NOMO-1 (cell line): ENCODE measurements at regions not wholly inside any gene's neighbourhood (a gene's known extent, or its start where the extent isn't known, plus 50 kb on each side); places are given as distances from the start of the nearest gene placed in this dataset.

Experiments used
- DNase-seq, 2 experiments: peaks; one replicate each; lab custom pipeline; 2025; ENCODE audit not compliant: unreplicated experiment in 2 of 2; lab: John Stamatoyannopoulos, UW

DNA sequence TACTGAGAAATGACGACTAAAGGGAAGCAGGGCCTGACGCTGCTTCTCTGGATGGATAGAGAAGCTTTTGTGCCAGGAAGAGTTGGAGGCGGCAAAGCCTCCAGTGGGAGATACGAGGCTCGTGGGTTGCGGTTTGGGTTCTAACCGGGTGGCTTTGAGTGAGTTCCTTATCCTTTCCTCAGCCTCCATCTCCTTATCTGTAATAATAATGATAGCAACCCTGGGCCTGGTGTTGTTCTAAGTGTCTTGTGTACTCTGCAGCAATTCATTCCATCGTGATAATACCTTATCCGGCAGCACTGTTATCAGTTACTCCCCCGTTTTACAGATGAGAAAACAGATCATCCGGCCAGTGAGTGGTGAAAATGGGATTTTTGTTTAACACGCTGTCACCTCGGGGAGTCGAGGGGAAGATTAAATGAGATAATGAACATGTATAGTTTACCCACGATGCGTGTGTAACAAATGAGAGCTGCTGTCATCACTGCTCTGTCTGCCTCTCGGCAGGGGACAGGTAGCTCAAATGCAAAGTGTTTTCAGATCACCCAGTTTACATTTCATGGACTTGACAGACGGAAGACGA is 52.0 kb upstream of the LHX1 start:
- DNase-seq = no peak

DNA sequence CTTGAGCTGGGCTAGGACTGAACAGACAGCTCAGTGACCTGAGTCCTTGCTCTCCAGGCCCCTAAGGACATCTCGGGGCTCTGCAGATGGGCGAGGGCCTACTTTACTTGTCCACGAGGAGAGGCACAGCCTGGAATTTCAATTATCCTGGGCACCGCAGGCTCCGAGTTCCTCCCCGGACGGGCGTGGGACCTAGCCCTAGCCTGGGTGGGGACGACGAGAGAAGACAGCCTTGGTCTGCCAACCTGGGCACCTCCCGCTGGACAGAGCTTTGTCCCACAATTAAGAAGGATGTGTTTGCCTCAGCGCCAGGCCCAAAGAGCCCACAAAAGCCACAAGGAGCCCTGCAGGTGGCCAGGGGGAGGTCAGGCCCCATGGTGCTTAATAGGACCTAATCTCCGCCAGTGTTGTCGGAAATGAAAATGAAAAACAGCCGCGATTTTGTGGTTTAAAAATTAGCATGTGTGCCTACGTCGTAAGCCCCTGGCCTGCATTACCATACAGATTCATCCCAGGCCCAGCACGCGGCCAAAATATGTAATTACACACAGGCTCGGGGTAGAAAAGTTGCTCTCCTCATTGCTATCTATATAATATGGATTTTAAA is 51.4 kb upstream of the LHX1 start:
- no peak for DNase-seq
